ENCODE measurements at regions not wholly inside any gene's neighbourhood (a gene's known extent, or its start where the extent isn't known, plus 50 kb on each side); places are given as distances from the start of the nearest gene placed in this dataset.

GRCh38 chr15:47607695-47608094, 109.6 kb upstream of the SEMA6D start:
- H3K36me3 ChIP-seq (ENCODE audit: control insufficient read depth in 2 of 3, insufficient read depth in 3 of 3, low read length in 3 of 3) = no peaks in the 10 kb centered on the region
- no peaks in the 10 kb centered on the region for H3K4me1 Mint-ChIP-seq
- H3K36me3 Mint-ChIP-seq = no peaks in the 10 kb centered on the region
- H3K4me1 ChIP-seq (ENCODE audit: control insufficient read depth in 2 of 2, insufficient read depth in 2 of 2, low read length in 2 of 2) = no peaks in the 10 kb centered on the region
- intact Hi-C loops (cut with micrococcal nuclease) = no loop called here
- CTCF ChIA-PET = no interaction called here
- no peak overlapping the region for H3K4me3 ChIP-seq (ENCODE audit: low read length)
- ATAC-seq (no peak), DNase-seq (no peak)
- POLR2A ChIA-PET = no interaction called here
- H3K27me3 Mint-ChIP-seq = peaks cover 0 to 7% (median 0%) of the 10 kb centered on the region in 5 donors
- no peaks in the 10 kb centered on the region for H3K9me3 ChIP-seq (ENCODE audit: control insufficient read depth in 2 of 3, low read length in 3 of 3)
- no peak overlapping the region for H3K27ac Mint-ChIP-seq
- no peak overlapping the region for H3K4me3 Mint-ChIP-seq
- H3K27me3 ChIP-seq (ENCODE audit: control insufficient read depth in 2 of 2, insufficient read depth in 2 of 2, low read length in 2 of 2) = no peaks in the 10 kb centered on the region
- H3K9me3 Mint-ChIP-seq = peaks cover 0 to 10% (median 0%) of the 10 kb centered on the region in 11 donors
- no peak overlapping the region for H3K27ac ChIP-seq (ENCODE audit: low read depth, low read length)

GRCh38 chr15:47609693-47610092, 107.6 kb upstream of the SEMA6D start:
- Mint-ChIP-seq H3K9me3 (peaks cover 0 to 3% (median 0%) of the 10 kb centered on the region in 11 donors), H3K27ac (no peak overlapping the region), H3K36me3 (no peaks in the 10 kb centered on the region), H3K27me3 (peaks cover 0 to 3% (median 0%) of the 10 kb centered on the region in 5 donors), H3K4me3 (no peak overlapping the region), H3K4me1 (no peaks in the 10 kb centered on the region)
- intact Hi-C loops (cut with micrococcal nuclease) = no loop called here
- Histone ChIP-seq H3K4me1 (ENCODE audit: control insufficient read depth in 2 of 2, insufficient read depth in 2 of 2, low read length in 2 of 2) (no peaks in the 10 kb centered on the region), H3K36me3 (ENCODE audit: control insufficient read depth in 2 of 3, insufficient read depth in 3 of 3, low read length in 3 of 3) (no peaks in the 10 kb centered on the region), H3K4me3 (ENCODE audit: low read length) (no peak overlapping the region), H3K9me3 (ENCODE audit: control insufficient read depth in 2 of 3, low read length in 3 of 3) (no peaks in the 10 kb centered on the region), H3K27me3 (ENCODE audit: control insufficient read depth in 2 of 2, insufficient read depth in 2 of 2, low read length in 2 of 2) (no peaks in the 10 kb centered on the region), H3K27ac (ENCODE audit: low read depth, low read length) (no peak overlapping the region)
- CTCF ChIA-PET = no interaction called here
- DNase-seq (no peak), ATAC-seq (no peak)
- POLR2A ChIA-PET = no interaction called here

- H3K27ac ChIP-seq (ENCODE audit: low read depth, low read length) = no peak overlapping the region
- POLR2A ChIA-PET = no interaction called here
- H3K9me3 ChIP-seq (ENCODE audit: control insufficient read depth in 2 of 3, low read length in 3 of 3) = no peaks in the 10 kb centered on the region
- no peak overlapping the region for H3K27ac Mint-ChIP-seq
- intact Hi-C loops (cut with micrococcal nuclease) = no loop called here
- H3K4me1 ChIP-seq (ENCODE audit: control insufficient read depth in 2 of 2, insufficient read depth in 2 of 2, low read length in 2 of 2) = no peaks in the 10 kb centered on the region
- H3K9me3 Mint-ChIP-seq = no peaks in the 10 kb centered on the region
- no peaks in the 10 kb centered on the region for H3K4me1 Mint-ChIP-seq
- no peak overlapping the region for H3K4me3 Mint-ChIP-seq
- ATAC-seq (no peak), DNase-seq (no peak)
- no peaks in the 10 kb centered on the region for H3K27me3 Mint-ChIP-seq
- no peaks in the 10 kb centered on the region for H3K27me3 ChIP-seq (ENCODE audit: control insufficient read depth in 2 of 2, insufficient read depth in 2 of 2, low read length in 2 of 2)
- H3K36me3 Mint-ChIP-seq = no peaks in the 10 kb centered on the region
- H3K4me3 ChIP-seq (ENCODE audit: low read length) = no peak overlapping the region
- CTCF ChIA-PET = interaction anchor here (0.6 kb wide), 1 partner anchor 424 kb away, joined by 3 read pairs; no protein-coding TSS in a partner anchor
- no peaks in the 10 kb centered on the region for H3K36me3 ChIP-seq (ENCODE audit: control insufficient read depth in 2 of 3, insufficient read depth in 3 of 3, low read length in 3 of 3)
Observed at GRCh38 chr15:47610736-47611135, 106.6 kb upstream of the SEMA6D start.

GRCh38 chr15:47614360-47615011, 102.8 kb upstream of the SEMA6D start:
- Mint-ChIP-seq H3K4me3 (no peak overlapping the region), H3K27ac (no peak overlapping the region), H3K9me3 (no peaks in the 10 kb centered on the region), H3K36me3 (no peaks in the 10 kb centered on the region), H3K27me3 (peaks cover 0 to 9% (median 0%) of the 10 kb centered on the region in 5 donors), H3K4me1 (no peaks in the 10 kb centered on the region)
- H3K4me3 ChIP-seq (ENCODE audit: low read length) = no peak overlapping the region
- DNase-seq = no peak
- intact Hi-C loops (cut with micrococcal nuclease) = no loop called here
- H3K27me3 ChIP-seq (ENCODE audit: control insufficient read depth in 2 of 2, insufficient read depth in 2 of 2, low read length in 2 of 2) = no peaks in the 10 kb centered on the region
- no peaks in the 10 kb centered on the region for H3K36me3 ChIP-seq (ENCODE audit: control insufficient read depth in 2 of 3, insufficient read depth in 3 of 3, low read length in 3 of 3)
- POLR2A ChIA-PET = no interaction called here
- no peaks in the 10 kb centered on the region for H3K9me3 ChIP-seq (ENCODE audit: control insufficient read depth in 2 of 3, low read length in 3 of 3)
- CTCF ChIA-PET = no interaction called here
- ATAC-seq = no peak
- H3K4me1 ChIP-seq (ENCODE audit: control insufficient read depth in 2 of 2, insufficient read depth in 2 of 2, low read length in 2 of 2) = no peaks in the 10 kb centered on the region
- H3K27ac ChIP-seq (ENCODE audit: low read depth, low read length) = no peak overlapping the region

- no peaks in the 10 kb centered on the region for H3K4me1 ChIP-seq (ENCODE audit: control insufficient read depth in 2 of 2, insufficient read depth in 2 of 2, low read length in 2 of 2)
- Mint-ChIP-seq H3K4me3 (no peak overlapping the region), H3K9me3 (peaks cover 0 to 5% (median 0%) of the 10 kb centered on the region in 11 donors), H3K4me1 (no peaks in the 10 kb centered on the region), H3K36me3 (no peaks in the 10 kb centered on the region), H3K27ac (no peak overlapping the region), H3K27me3 (peaks cover 0 to 15% (median 0%) of the 10 kb centered on the region in 5 donors)
- POLR2A ChIA-PET = no interaction called here
- H3K27ac ChIP-seq (ENCODE audit: low read depth, low read length) = no peak overlapping the region
- CTCF ChIA-PET = no interaction called here
- no peaks in the 10 kb centered on the region for H3K9me3 ChIP-seq (ENCODE audit: control insufficient read depth in 2 of 3, low read length in 3 of 3)
- intact Hi-C loops (cut with micrococcal nuclease) = no loop called here
- no peaks in the 10 kb centered on the region for H3K27me3 ChIP-seq (ENCODE audit: control insufficient read depth in 2 of 2, insufficient read depth in 2 of 2, low read length in 2 of 2)
- no peak overlapping the region for H3K4me3 ChIP-seq (ENCODE audit: low read length)
- no peak for DNase-seq
- no peaks in the 10 kb centered on the region for H3K36me3 ChIP-seq (ENCODE audit: control insufficient read depth in 2 of 3, insufficient read depth in 3 of 3, low read length in 3 of 3)
- no peak for ATAC-seq
Observed at GRCh38 chr15:47616876-47617275, 100.4 kb upstream of the SEMA6D start.

- ChIA-PET POLR2A (no interaction called here), CTCF (no interaction called here)
Observed at GRCh38 chr15:47618241-47618640, 99.1 kb upstream of the SEMA6D start.

GRCh38 chr15:47620960-47621681, 96.2 kb upstream of the SEMA6D start:
- ChIA-PET POLR2A (no interaction called here), CTCF (no interaction called here)
- H3K36me3 Mint-ChIP-seq = no peaks in the 10 kb centered on the region
- H3K36me3 ChIP-seq (ENCODE audit: control insufficient read depth in 2 of 3, insufficient read depth in 3 of 3, low read length in 3 of 3) = no peaks in the 10 kb centered on the region
- H3K9me3 Mint-ChIP-seq = peaks cover 0 to 7% (median 0%) of the 10 kb centered on the region in 11 donors
- DNase-seq (no peak), ATAC-seq (no peak)
- H3K27ac Mint-ChIP-seq = no peak overlapping the region
- H3K27me3 Mint-ChIP-seq = peaks cover 0 to 15% (median 5%) of the 10 kb centered on the region in 5 donors
- no peaks in the 10 kb centered on the region for H3K27me3 ChIP-seq (ENCODE audit: control insufficient read depth in 2 of 2, insufficient read depth in 2 of 2, low read length in 2 of 2)
- H3K4me1 ChIP-seq (ENCODE audit: control insufficient read depth in 2 of 2, insufficient read depth in 2 of 2, low read length in 2 of 2) = no peaks in the 10 kb centered on the region
- no peak overlapping the region for H3K4me3 Mint-ChIP-seq
- intact Hi-C loops (cut with micrococcal nuclease) = no loop called here
- no peaks in the 10 kb centered on the region for H3K9me3 ChIP-seq (ENCODE audit: control insufficient read depth in 2 of 3, low read length in 3 of 3)
- no peak overlapping the region for H3K27ac ChIP-seq (ENCODE audit: low read depth, low read length)
- no peak overlapping the region for H3K4me3 ChIP-seq (ENCODE audit: low read length)
- H3K4me1 Mint-ChIP-seq = no peaks in the 10 kb centered on the region

More at GRCh38 chr15:47618241-47618640, 99.1 kb upstream of the SEMA6D start:
- Histone ChIP-seq H3K9me3 (ENCODE audit: control insufficient read depth in 2 of 3, low read length in 3 of 3) (no peaks in the 10 kb centered on the region), H3K36me3 (ENCODE audit: control insufficient read depth in 2 of 3, insufficient read depth in 3 of 3, low read length in 3 of 3) (no peaks in the 10 kb centered on the region), H3K4me3 (ENCODE audit: low read length) (no peak overlapping the region), H3K27ac (ENCODE audit: low read depth, low read length) (no peak overlapping the region), H3K27me3 (ENCODE audit: control insufficient read depth in 2 of 2, insufficient read depth in 2 of 2, low read length in 2 of 2) (no peaks in the 10 kb centered on the region), H3K4me1 (ENCODE audit: control insufficient read depth in 2 of 2, insufficient read depth in 2 of 2, low read length in 2 of 2) (no peaks in the 10 kb centered on the region)
- ATAC-seq = no peak
- no peaks in the 10 kb centered on the region for H3K4me1 Mint-ChIP-seq
- H3K27me3 Mint-ChIP-seq = peaks cover 0 to 15% (median 0%) of the 10 kb centered on the region in 5 donors
- no peak overlapping the region for H3K4me3 Mint-ChIP-seq
- H3K9me3 Mint-ChIP-seq = peaks cover 0 to 5% (median 0%) of the 10 kb centered on the region in 11 donors
- no peak for DNase-seq
- intact Hi-C loops (cut with micrococcal nuclease) = no loop called here
- H3K36me3 Mint-ChIP-seq = no peaks in the 10 kb centered on the region
- H3K27ac Mint-ChIP-seq = no peak overlapping the region

All from naive thymus-derived CD4-positive, alpha-beta T cell (primary cell).